ENCODE measurements at regions not wholly inside any gene's neighbourhood (a gene's known extent, or its start where the extent isn't known, plus 50 kb on each side); places are given as distances from the start of the nearest gene placed in this dataset.

DNA sequence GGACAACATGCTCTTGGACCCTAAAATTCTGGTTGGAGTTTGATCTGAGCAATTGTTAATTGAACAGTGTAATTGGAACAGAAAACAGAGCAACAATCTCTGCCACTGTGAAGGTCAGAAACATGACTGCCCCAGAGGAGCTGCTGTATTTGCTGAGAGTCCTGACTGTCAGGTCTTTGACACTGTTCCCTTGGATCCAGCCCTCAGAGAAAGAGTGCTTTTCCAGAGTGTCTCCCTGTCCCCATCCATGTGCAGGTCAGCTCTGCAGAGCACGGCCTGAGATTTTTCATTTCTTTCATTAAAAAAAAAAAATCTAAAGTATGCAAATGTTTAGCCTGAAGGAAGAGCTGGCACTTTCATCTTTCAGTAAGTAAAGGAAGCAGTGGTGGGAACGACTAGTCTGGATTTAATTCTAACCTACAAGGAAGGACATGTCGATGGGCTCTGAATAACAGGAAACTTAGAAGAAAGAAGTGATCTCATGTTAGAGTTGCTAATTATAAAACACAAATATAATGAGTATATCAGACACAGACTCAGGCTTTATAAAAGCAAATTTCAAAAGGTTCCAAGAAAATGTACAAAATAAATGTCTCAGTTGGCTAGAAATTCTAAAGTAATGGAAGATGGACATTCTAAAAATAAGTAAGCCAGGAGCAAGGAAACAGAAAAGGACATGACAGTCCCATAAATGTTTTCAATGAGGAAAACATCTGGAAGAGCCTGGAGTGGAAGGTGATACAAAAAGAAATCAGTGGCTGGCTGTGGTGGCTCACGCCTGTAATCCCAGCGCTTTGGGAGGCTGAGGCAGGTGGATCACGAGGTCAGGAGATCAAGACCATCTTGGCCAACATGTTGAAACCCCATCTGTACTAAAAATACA is 876.5 kb downstream of the EPHA4 start:
- Histone ChIP-seq H3K9me3 (ENCODE audit: insufficient read depth, low read depth, low read length) (no peaks in the 10 kb centered on the region), H3K27me3 (ENCODE audit: insufficient read depth, low read length) (no peaks in the 10 kb centered on the region), H3K27ac (ENCODE audit: low read length) (no peak overlapping the region), H3K36me3 (ENCODE audit: insufficient read depth, low read depth, low read length) (no peaks in the 10 kb centered on the region), H3K9ac (ENCODE audit: low read depth, low read length) (no peak overlapping the region), H3K4me1 (ENCODE audit: insufficient read depth, low read length) (no peaks in the 10 kb centered on the region), H3K4me3 (ENCODE audit: low read length) (no peak overlapping the region)

GRCh38 chr2:220696280-220696669 is 875.8 kb downstream of the EPHA4 start:
- Histone ChIP-seq H3K4me1 (ENCODE audit: insufficient read depth, low read length) (no peaks in the 10 kb centered on the region), H3K9ac (ENCODE audit: low read depth, low read length) (no peak overlapping the region), H3K36me3 (ENCODE audit: insufficient read depth, low read depth, low read length) (no peaks in the 10 kb centered on the region), H3K4me3 (ENCODE audit: low read length) (no peak overlapping the region), H3K27ac (ENCODE audit: low read length) (no peak overlapping the region), H3K27me3 (ENCODE audit: insufficient read depth, low read length) (no peaks in the 10 kb centered on the region), H3K9me3 (ENCODE audit: insufficient read depth, low read depth, low read length) (peaks cover 5% of the 10 kb centered on the region)

DNA sequence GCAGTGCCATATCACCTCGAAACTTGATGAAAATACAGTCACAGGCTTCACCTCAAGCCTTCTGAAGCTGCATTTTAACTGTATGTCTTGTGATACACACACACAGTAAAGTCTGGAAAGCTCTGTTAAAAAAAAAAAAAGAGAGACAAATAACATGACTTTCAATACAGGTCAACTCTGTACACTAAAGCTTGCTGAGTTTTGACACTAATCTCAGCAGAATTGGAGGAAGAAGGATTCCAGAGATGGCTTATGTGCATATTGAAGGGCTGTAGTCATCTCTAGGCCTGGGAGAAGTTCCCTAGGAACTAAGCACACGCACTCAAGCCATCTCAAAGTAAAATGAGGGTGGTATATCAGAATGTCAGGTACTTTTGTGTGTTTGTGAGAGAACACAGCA is 875.1 kb downstream of the EPHA4 start:
- Histone ChIP-seq H3K27ac (ENCODE audit: low read length) (no peak overlapping the region), H3K4me1 (ENCODE audit: insufficient read depth, low read length) (no peaks in the 10 kb centered on the region), H3K36me3 (ENCODE audit: insufficient read depth, low read depth, low read length) (no peaks in the 10 kb centered on the region), H3K27me3 (ENCODE audit: insufficient read depth, low read length) (no peaks in the 10 kb centered on the region), H3K9ac (ENCODE audit: low read depth, low read length) (no peak overlapping the region), H3K4me3 (ENCODE audit: low read length) (no peak overlapping the region), H3K9me3 (ENCODE audit: insufficient read depth, low read depth, low read length) (peaks cover 5% of the 10 kb centered on the region)

DNA sequence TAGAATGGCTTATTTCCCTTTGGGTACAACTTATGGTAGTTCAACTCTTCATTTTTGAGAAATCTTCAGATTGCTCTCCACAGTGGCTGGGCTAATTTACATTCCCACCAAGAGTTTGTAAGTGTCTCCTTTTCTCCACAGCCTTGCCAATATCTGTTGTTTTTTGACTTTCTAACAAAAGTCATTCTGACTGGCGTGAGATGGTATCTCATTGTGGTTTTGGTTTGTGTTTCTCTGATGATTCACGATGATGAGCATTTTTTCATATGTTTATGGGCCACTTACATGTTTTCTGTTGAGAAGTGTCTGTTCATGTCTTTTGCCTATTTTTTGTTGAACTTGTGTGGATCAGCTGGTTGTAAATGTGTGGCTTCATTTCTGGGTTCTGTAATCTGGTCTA is 871.0 kb downstream of the EPHA4 start:
- Histone ChIP-seq H3K9ac (ENCODE audit: low read depth, low read length) (no peak overlapping the region), H3K36me3 (ENCODE audit: insufficient read depth, low read depth, low read length) (no peaks in the 10 kb centered on the region), H3K4me3 (ENCODE audit: low read length) (no peak overlapping the region), H3K9me3 (ENCODE audit: insufficient read depth, low read depth, low read length) (peaks cover 5% of the 10 kb centered on the region), H3K4me1 (ENCODE audit: insufficient read depth, low read length) (peaks cover 4% of the 10 kb centered on the region; the same call in 1 of the 2 replicates), H3K27me3 (ENCODE audit: insufficient read depth, low read length) (no peaks in the 10 kb centered on the region), H3K27ac (ENCODE audit: low read length) (no peak overlapping the region)

DNA sequence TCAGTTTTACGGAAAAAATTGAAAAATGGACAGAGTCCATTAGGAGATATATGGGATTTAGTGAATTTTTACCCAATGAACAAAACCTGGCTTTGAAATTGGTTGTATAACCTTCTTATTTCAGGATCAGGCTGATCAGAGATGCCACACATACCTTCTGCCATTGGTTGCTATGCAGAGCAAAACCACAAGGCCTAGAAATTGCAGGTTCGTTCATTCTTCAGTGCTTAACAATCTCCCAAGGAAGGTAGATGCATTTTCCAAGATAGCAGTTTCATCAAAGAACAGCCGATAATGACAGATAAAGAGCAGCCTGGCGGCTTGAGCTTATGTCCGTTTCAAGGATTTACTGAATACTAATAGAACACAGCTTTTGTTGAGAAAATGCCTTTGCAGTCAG is 868.8 kb downstream of the EPHA4 start:
- no peaks in the 10 kb centered on the region for H3K36me3 ChIP-seq (ENCODE audit: insufficient read depth, low read depth, low read length)
- peaks cover 5% of the 10 kb centered on the region for H3K9me3 ChIP-seq (ENCODE audit: insufficient read depth, low read depth, low read length)
- H3K9ac ChIP-seq (ENCODE audit: low read depth, low read length), result no peak overlapping the region
- peaks cover 4% of the 10 kb centered on the region; the same call in 1 of the 2 replicates for H3K4me1 ChIP-seq (ENCODE audit: insufficient read depth, low read length)
- no peaks in the 10 kb centered on the region for H3K27me3 ChIP-seq (ENCODE audit: insufficient read depth, low read length)
- no peak overlapping the region for H3K27ac ChIP-seq (ENCODE audit: low read length)
- H3K4me3 ChIP-seq (ENCODE audit: low read length), result no peak overlapping the region

- Histone ChIP-seq H3K27me3 (ENCODE audit: insufficient read depth, low read length) (no peaks in the 10 kb centered on the region), H3K4me3 (ENCODE audit: low read length) (no peak overlapping the region), H3K36me3 (ENCODE audit: insufficient read depth, low read depth, low read length) (no peaks in the 10 kb centered on the region), H3K4me1 (ENCODE audit: insufficient read depth, low read length) (peaks cover 4% of the 10 kb centered on the region; the same call in 1 of the 2 replicates), H3K27ac (ENCODE audit: low read length) (no peak overlapping the region), H3K9ac (ENCODE audit: low read depth, low read length) (no peak overlapping the region), H3K9me3 (ENCODE audit: insufficient read depth, low read depth, low read length) (peaks cover 5% of the 10 kb centered on the region)
Observed at GRCh38 chr2:220704081-220704480, 868.0 kb downstream of the EPHA4 start.

DNA sequence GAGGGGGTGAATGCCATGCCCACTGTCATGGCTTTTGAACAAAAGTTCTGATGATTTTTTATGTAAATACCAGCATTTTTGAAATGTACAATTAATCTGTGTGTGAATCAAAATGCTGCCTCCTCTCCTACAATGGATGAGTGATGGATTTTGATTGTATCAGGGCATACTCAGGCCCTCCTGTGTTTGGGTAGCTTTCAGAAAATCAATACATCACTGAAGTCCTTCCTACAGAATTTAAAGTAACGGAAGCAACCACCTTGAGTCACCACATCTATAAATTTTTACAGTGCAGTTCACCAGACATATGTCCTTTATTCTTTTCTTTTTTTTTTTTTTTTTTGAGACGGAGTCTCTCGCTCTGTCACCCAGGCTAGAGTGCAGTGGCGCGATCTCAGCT is 867.3 kb downstream of the EPHA4 start:
- Histone ChIP-seq H3K27ac (ENCODE audit: low read length) (no peak overlapping the region), H3K4me1 (ENCODE audit: insufficient read depth, low read length) (peaks cover 8% of the 10 kb centered on the region; the same call in 1 of the 2 replicates), H3K9ac (ENCODE audit: low read depth, low read length) (no peak overlapping the region), H3K27me3 (ENCODE audit: insufficient read depth, low read length) (no peaks in the 10 kb centered on the region), H3K4me3 (ENCODE audit: low read length) (no peak overlapping the region), H3K9me3 (ENCODE audit: insufficient read depth, low read depth, low read length) (peaks cover 5% of the 10 kb centered on the region), H3K36me3 (ENCODE audit: insufficient read depth, low read depth, low read length) (no peaks in the 10 kb centered on the region)

DNA sequence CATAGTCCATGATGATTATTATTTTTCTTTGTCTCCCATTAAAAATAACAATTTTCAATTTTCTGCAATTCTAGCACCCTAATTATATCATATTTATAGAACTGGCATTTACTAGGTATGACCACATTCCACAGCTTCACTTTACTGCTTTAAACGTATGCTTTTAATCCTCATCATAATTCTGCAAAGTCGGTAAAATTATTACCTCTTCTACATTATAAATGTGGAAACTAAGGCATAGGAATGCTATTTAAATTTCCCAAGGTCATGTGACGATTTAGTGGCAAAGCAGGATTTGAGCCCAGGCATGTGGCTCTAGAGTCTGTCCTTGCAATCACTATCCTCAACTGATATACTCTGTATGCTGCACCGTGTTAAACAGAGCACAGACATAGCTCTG is 866.4 kb downstream of the EPHA4 start:
- H3K27ac ChIP-seq (ENCODE audit: low read length), result no peak overlapping the region
- peaks cover 5% of the 10 kb centered on the region for H3K9me3 ChIP-seq (ENCODE audit: insufficient read depth, low read depth, low read length)
- H3K4me3 ChIP-seq (ENCODE audit: low read length), result no peak overlapping the region
- H3K27me3 ChIP-seq (ENCODE audit: insufficient read depth, low read length), result no peaks in the 10 kb centered on the region
- peaks cover 8% of the 10 kb centered on the region; the same call in 1 of the 2 replicates for H3K4me1 ChIP-seq (ENCODE audit: insufficient read depth, low read length)
- no peak overlapping the region for H3K9ac ChIP-seq (ENCODE audit: low read depth, low read length)
- no peaks in the 10 kb centered on the region for H3K36me3 ChIP-seq (ENCODE audit: insufficient read depth, low read depth, low read length)

DNA sequence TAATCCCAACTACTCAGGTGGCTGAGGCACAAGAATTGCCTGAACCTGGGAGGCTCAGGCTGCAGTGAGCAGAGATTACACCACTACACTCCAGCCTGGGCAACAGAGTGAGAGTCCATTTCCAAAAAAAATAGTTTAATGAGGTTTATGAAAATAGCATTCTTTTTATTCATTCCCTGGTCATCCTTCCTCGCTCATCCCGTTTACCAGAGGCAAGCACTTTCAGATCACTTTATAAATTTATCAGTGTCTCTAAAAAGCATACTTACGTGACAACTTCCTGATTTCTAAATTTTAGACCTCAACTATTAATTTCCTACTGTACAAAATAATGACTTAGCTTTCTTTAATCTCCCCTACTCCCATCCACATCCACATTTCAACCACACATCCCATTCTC is 864.8 kb downstream of the EPHA4 start:
- Histone ChIP-seq H3K9ac (ENCODE audit: low read depth, low read length) (no peak overlapping the region), H3K4me3 (ENCODE audit: low read length) (no peak overlapping the region), H3K27me3 (ENCODE audit: insufficient read depth, low read length) (no peaks in the 10 kb centered on the region), H3K27ac (ENCODE audit: low read length) (no peak overlapping the region), H3K9me3 (ENCODE audit: insufficient read depth, low read depth, low read length) (no peaks in the 10 kb centered on the region), H3K4me1 (ENCODE audit: insufficient read depth, low read length) (peaks cover 8% of the 10 kb centered on the region; the same call in 1 of the 2 replicates), H3K36me3 (ENCODE audit: insufficient read depth, low read depth, low read length) (no peaks in the 10 kb centered on the region)

GRCh38 chr2:220708366-220708765 is 863.7 kb downstream of the EPHA4 start:
- Histone ChIP-seq H3K27me3 (ENCODE audit: insufficient read depth, low read length) (no peaks in the 10 kb centered on the region), H3K9ac (ENCODE audit: low read depth, low read length) (no peak overlapping the region), H3K36me3 (ENCODE audit: insufficient read depth, low read depth, low read length) (no peaks in the 10 kb centered on the region)

DNA sequence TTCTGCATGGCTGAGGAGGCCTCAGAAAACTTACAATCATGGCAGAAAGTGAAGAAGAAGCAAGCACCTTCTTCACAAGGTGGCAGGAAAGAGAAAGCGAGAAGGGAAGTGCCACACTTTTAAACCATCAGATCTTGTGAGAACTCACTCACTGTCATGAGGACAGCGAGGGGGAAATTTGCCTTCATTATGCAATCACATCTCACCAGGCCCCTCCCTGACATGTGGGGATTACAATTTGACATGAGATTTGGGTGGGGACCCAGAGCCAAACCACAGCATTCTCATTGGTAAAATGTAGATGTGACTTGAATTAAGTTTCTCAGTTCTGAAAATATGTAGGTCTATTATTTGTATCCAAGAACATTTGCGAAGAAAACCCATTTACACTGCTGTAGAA is 854.8 kb downstream of the EPHA4 start:
- Histone ChIP-seq H3K9ac (ENCODE audit: low read depth, low read length) (no peak overlapping the region), H3K27me3 (ENCODE audit: insufficient read depth, low read length) (no peaks in the 10 kb centered on the region), H3K36me3 (ENCODE audit: insufficient read depth, low read depth, low read length) (no peaks in the 10 kb centered on the region), H3K27ac (ENCODE audit: low read length) (no peak overlapping the region), H3K9me3 (ENCODE audit: insufficient read depth, low read depth, low read length) (peaks cover 14% of the 10 kb centered on the region; the same call in 1 of the 2 replicates), H3K4me1 (ENCODE audit: insufficient read depth, low read length) (no peaks in the 10 kb centered on the region), H3K4me3 (ENCODE audit: low read length) (no peak overlapping the region)

More at GRCh38 chr2:220708366-220708765, 863.7 kb downstream of the EPHA4 start:
- no peak overlapping the region for H3K27ac ChIP-seq (ENCODE audit: low read length)
- no peaks in the 10 kb centered on the region for H3K9me3 ChIP-seq (ENCODE audit: insufficient read depth, low read depth, low read length)
- H3K4me3 ChIP-seq (ENCODE audit: low read length), result no peak overlapping the region
- peaks cover 5% of the 10 kb centered on the region; the same call in 1 of the 2 replicates for H3K4me1 ChIP-seq (ENCODE audit: insufficient read depth, low read length)

DNA sequence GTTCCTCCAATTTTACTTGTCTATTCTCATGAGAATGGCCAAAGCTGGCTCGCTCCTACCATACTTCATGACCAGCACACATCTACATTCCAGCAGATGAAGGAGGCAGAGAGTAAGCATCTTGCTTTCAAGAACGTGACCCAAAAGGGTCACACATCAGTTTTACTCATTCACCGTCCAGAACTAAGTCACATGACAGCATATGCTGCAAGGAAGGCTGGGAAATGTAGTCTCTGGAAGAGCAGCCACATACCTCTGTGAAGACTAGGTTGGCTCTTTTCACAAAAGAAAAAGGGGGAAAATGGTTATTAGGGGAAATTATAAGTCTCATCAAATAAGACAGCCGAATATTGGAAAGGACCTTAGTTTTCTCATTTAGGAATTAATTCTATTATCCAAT is 835.3 kb downstream of the EPHA4 start:
- Histone ChIP-seq H3K9ac (ENCODE audit: low read depth, low read length) (no peak overlapping the region), H3K4me1 (ENCODE audit: insufficient read depth, low read length) (no peaks in the 10 kb centered on the region), H3K27ac (ENCODE audit: low read length) (no peak overlapping the region), H3K27me3 (ENCODE audit: insufficient read depth, low read length) (no peaks in the 10 kb centered on the region), H3K36me3 (ENCODE audit: insufficient read depth, low read depth, low read length) (no peaks in the 10 kb centered on the region), H3K4me3 (ENCODE audit: low read length) (no peak overlapping the region), H3K9me3 (ENCODE audit: insufficient read depth, low read depth, low read length) (peaks cover 5% of the 10 kb centered on the region; the same call in 1 of the 2 replicates)
